Epidermal melanocyte (primary cell): ENCODE measurements at regions not wholly inside any gene's neighbourhood (a gene's known extent, or its start where the extent isn't known, plus 50 kb on each side); places are given as distances from the start of the nearest gene placed in this dataset.
A peak's percentile ranks its signal among the peaks of the same experiment; 100 is the strongest.
"Not testable (repeated sequence)": the region's sequence is repeated elsewhere in the genome, so short reads cannot be mapped to it uniquely, and the experiment has no call there.

Experiments
- DNase-seq: peaks from one replicate; pipeline ENCODE4 v3.0.0; 2011; ENCODE audit warnings: low spot score; ENCODE audit not compliant: insufficient read length

DNA sequence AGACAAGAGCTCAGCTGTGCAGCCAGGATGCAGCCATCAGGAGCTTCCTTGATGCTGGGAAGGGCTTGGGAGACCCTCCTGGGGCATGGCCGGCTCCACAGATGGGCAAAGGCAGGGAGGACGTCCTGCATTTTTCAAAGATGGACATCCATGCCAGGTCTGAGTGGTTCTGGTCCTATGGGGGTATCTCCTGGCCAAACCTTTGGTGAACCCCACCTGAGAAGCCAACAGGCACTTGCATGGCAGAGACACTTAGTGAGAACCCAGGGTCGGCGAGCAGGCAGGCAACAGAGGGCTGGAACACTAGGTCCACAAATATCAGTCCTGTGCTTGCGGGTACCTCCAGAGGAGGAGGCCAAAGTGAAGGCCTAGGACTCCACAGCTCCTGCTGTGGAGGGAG lies 70.0 kb downstream of the KCTD15 start:
- no peak for DNase-seq

DNA sequence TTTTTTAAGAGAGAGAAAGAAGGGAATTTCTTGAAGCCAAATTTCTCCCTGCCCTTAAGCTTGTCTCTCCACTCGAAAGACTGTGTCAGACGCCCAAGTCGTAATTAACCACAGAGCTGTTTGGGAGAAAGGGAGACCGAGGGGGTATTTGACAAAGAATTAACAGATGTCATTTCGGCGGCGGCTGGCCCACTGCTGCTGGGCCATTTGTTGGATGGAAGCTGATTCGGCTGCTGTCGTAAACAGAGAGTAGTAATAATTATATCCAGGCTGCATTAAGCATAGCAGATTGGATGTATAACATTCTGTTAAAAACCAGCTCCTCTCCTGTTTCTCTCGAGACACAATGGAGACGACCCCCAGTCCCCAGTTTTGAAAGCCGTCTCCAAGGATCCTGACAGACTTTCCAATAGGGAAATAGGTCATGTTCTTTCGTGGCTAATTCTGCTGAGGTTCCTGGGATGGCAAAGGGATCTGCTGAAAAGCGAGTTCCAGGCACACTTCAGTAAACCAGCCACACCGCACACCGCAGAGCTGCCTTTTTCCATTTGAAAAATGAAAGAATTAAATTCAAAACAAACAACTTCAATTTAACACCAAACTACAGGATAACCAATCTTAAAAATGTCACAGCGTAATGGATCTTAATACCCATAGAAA lies 71.5 kb downstream of the KCTD15 start:
- DNase-seq: no peak

DNA sequence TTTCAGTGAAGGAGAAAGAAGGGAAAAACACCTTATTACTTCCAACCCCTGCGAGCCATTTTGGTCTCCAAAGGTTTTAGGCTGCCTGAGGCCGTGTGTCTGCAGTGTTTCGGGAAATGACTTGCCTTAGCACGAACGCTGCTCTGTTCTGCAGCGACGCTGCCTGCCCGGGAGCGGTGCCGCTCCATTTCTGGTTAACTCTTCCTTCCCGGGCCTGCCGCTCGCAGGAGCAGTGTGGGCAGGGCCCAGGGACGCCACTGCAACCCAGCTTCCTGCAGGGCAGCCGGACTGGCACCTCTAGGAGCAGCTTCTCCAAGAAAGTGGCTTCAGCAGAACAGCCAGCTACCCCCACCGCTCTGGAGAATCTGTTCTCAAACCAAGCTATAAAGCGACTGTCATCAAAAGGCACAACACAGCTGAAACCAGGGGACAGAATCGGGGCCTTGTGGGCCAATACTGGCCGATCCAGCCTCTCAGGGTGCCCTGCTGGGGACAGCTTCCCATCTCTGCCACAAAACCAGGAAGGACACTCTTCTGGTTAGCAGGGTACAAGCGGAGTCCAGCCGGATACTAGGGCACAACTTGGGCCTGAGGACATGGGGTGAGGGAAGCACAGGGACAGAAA lies 72.2 kb downstream of the KCTD15 start:
- peak; percentile 44 for DNase-seq

DNA sequence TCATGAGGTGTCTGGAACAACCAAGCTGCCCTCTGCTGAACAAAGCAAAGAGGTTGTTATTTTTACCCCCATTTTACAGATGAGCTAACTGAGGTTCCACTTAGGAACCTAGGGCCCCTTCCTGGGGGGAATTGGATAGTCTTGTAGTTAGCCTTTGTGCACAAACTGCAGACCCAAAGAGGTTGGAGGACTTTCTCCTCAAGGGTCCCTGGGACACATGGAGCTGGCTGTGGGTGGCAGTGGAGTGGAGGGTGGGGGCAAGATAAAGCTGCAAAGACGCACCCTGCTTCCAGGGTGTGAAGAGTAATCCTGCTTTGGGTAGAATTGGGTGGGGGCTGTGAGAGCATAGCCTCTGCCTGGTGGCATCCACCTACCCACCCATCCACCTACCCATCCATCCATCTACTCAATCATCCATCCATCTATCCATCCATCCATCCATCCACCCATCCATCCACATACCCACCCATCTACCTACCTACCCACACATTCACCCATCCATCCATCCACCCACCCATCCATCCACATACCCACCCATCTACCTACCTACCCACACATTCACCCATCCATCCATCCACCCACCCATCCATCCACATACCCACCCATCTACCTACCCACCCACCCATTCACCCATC lies 73.7 kb downstream of the KCTD15 start:
- not testable (repeated sequence) for DNase-seq

DNA sequence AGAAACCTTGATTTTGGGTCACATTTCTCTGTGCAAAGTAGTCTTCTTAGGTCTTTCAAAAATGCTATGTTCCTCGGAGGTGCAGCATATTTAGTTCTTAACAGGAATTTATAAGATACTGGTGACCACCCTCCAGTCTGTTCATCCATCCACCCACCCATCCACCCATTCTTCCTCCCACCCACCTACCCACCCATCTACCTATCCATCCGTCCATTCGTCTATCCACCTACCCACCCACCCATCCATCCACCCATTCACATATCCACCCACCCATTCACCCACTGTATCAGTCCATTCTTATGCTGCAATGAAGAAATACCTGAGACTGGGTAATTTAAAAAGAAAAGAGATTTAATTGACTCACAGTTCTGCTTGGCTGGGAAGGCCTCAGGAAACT lies 74.9 kb downstream of the KCTD15 start:
- no peak for DNase-seq

DNA sequence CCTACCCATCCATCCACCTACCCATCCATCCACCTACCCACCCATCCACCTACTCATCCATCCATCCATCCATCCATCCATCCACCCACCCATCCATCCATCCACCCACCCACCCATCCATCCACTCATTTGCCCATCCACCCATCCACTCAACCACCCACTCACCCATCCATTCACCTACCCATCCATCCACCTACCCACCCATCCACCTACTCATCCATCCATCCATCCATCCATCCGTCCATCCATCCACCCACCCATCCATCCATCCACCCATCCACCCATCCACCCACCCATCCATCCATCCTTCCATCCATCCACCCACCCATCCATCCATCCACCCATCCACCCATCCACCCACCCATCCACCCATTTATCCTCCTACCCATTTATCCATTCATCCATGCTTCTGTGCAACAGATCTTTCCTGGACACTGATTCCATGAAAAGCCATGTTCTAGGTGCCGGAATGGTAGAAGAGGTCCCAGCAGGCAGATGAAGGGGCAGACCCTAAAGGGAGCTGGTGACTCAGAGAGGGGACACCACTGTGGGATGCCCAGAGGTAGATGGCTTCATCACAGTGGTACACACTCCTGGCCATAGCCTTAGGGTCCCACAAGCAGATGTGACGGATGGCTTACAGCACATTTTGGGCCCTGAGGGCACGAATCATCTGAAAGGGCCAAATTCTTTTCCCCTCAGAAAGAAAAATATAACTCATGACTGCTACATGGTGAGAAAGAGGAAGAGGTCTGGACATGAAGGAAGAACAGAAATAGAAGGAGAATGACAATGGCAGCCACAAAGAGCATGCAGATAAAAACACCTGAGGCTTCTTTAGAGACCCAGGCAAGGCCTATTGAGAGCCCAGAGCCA lies 76.0 kb downstream of the KCTD15 start:
- no peak for DNase-seq

DNA sequence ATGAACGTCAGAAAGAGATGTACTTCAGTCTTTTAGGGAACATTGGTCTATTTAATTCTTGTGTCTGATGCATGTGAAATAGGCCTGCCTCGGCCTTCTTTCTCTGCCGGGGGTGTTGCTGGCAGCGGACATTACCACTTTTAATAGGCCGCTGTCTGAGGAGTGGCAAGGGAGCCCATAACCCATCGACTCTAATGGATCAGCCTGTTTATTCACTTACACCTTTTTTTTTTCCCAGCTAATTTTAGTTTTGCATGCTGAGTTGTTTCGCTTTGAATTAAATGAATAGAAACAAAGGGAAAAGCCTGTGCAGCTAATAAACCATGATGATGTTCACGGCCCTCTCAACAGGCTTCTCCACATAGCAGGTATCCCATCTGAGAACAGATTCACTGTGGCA lies 78.4 kb downstream of the KCTD15 start:
- no peak for DNase-seq

DNA sequence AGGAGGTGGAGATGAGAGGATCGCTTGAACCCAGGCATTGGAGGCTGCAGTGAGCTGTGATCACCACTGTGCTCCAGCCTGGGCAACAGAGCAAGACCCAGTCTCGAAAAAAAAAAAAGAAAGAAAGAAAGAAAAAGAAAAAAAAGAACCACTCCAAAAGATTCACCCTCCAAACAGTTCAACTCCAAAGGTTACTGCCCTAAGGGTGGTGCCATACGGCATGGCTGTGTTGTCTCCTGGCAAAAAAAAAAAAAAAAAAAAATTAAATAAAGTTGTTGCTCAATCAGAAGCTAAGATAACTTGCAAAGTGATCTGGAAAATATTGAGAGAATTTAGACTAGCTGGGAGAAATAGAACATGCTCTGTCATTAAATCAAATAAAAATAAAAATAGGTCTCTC lies 79.5 kb downstream of the KCTD15 start:
- DNase-seq: no peak

DNA sequence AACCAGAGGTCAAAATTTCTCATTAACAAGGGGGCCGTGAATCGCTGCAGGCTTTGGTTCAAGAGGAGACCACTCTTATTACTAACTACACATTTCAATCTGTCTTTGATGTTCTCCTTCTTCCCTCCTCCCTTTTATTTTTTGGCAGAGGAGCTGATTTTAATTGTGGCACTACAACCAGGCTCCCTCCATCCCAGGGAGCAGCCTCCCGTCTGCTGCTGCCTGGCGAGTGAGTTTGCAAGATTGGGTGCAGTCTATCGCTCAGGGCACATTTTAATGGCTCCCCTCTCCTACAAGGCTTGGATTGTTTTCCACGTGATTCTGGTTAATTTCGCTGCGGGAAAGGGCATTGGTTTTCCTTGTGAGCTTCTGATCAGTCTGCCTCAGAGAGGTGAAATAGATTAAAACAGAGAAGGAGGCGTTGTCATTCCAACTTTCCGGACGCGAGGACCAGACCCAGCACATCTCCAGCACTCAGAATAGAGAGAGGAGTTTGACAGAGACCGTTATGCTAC lies 81.4 kb downstream of the KCTD15 start:
- no peak for DNase-seq

DNA sequence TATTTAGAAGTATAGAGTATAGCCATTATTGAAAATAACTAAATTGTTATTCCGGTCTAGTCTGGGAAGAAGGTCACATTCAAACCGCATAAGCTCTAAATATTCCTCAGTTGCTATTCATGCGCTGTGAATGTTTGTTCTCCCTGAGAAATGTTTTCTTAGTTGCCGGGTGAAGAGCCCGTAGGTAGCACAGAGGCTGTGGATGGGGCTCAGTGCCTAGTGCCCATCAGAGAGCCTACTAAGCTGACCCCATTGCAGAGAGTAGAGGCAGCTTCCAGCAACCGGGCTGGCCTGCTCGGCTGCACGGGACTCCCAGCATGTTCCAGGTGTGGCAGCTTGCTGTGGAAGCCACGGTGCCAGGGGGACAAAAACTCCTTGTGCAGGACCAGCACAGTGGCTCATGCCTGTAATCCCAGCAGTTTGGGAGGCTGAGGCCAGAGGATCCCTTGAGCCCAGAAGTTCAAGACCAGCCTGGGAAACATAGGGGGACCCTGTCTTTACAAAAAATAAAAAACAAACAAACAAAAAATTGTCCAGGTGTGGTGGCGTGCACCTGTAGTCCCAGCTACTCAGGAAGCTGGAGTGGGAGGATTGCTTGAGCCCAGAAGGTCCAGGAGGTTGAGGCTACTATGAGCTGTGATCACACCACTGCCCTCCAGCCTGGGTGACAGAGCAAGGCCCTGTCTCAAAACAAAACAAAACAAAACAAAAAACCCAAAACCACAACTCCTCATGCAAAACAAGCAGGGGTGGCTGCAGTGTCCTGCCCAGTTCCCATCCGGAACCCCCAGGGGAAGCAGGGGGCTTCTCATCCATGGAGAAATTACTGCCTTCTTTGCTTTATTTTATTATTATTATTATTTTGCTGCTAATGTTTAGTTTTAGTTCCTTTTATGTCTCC lies 82.5 kb downstream of the KCTD15 start:
- no peak for DNase-seq

DNA sequence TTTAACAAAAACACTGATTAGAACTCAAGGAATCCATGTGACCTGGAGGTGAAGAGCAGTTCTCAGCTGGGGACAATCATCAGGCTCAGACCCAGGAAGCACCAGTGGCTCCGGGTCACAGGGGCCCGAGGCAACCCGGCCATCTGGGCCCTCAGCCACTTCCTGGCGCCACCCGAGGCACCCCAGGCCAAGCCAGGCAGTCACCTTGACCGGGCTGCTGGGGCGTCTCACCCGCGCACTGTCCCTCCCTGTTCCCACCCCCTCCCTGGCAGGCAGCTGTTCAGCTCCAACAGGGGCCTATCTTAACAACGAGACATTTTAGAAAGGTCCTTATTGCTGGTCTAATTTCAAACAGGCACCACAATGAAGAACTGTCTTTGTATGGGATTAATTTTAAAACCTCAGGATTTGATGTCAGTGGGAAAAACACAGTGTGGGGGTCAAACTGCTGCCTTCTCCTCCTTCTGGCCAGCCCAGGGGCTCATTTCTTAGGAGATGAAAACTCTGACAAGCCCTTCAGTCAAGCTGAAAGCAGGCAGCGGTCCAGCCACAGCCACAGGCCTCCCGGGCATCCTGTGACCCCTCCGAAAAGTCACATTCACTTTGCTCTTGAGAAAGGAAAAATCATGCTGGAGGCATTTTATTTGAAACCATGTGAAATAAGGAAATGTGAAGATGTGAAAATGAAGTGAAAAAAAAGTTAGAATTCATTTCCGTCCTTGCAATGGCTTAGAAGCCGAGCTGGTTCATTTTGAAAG lies 83.3 kb downstream of the KCTD15 start:
- DNase-seq: peak; percentile 78

DNA sequence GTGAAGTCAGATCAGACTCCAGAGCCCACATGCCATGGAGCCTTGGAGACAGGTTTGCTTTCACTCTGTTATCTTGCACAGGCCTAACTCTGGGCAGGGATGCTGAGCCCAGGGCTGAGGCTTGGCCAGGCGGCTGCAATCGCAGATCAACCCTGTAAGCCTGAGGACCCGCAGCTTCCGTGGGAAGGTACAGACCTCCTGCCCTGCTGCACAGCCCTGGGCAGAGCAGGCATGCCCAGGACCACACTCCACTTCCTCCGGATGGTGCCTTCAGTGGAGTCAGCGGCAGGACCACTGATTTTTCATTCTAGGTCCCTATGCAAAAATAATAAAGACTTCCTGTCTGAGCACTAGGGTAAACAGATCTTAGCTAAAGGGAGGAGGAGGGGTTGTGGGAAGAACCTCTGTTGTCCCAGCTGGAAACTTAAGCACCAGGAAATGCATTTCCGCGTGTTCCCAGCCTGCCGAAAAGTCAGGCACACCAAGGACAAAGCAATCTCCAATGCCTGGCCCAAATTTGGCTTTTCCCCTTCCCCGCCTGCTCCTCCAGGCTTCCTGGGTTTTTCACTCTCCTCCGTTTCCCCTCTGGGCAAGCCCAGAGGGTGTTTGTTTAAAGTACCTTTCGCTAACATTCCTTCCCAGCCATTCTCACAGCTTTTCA lies 87.3 kb downstream of the KCTD15 start:
- no peak for DNase-seq

DNA sequence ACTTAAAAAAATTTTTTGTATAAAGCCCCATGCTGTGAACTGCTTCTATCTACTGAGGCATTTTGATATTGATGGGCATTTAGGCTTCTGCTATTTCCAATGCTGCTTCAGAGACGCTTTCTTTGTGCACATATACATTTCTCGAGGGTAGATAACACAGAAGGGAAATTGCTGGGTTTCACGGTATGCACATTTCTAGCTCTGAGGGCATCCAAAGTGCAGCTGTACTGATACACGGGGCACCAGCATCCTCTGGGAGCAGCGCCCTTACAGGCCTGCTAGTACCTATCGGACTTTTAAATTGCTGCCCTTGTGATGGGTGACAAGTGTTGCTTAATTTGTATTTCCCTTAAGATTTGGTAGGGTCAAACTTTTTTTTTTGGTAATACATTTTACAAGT lies 88.6 kb downstream of the KCTD15 start:
- DNase-seq: no peak

DNA sequence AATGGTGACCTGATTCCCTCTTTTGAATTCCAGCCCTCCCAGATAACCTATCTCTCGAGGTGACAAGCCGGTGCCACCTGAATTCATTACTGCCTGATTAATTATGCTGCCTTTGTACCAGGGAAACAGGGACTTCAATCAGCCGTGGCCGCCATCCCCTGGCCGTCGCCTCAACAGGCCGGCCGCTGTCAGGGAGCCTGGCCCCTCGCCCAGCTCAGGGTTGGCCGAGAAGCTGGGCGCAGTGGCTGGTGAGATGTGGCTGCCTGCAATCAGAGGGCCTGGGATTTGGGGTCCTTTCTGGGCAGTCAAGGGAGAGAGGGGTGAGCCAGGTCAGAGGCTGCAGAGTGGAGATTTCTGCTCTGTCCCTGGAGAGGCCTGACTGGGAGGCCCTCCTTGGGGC lies 91.2 kb downstream of the KCTD15 start:
- no peak for DNase-seq

DNA sequence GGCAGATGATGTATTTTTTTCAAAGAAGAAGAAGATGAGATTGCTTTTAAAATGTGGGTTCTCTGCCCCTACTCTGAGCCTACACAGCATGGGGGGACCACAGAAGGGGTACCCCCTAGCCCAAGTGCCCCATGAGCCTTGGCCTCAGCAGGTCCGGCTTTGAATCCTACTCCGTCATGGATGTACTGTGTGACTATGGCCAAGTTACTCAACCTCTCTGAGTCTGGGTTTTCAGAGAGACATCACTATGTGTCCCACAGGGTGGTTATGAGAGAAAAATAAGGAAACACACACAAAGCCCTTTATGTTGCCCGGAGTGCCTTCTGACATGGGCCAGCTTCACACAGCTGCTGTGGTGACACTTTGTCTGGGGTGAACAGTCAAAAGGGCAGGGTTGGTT lies 92.0 kb downstream of the KCTD15 start:
- no peak for DNase-seq

DNA sequence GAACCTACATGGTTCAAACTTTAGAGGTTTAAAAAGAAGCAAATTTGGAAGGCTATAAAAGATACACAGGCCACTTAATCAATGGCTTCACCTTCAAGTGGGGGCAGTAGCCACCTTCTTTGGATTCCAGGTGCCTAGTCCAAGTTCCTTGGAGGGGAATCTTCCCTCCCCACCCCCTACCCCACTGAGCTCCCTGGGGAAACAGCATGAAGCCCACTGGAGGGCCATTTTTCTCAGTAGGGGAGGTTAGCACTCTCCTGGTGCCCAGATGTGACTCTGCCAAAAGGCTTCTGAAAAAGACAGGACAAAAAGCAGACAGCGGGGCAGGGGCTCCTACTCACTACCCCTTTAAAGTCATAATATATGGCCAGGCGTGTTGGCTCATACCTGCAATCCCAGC lies 93.9 kb downstream of the KCTD15 start:
- DNase-seq: no peak

DNA sequence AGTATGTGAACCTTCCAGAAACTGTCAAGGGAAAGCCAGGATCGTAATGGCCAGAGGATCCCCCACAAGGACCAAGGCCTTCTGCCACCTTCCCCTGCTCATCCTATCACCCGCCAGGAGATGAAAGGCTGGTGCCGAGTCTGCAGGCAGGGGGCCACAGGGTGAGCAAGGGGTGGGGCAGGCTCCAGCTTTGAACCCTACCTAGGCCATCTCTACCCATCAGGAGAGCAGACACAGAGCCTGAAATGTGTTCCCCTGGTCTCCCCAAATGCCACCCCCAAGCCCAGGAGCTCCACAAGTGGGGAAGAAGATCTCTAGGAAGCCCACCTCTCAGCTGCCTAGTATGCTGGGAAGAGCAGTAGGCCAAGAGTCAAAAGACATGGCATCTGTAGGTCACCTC lies 95.1 kb downstream of the KCTD15 start:
- DNase-seq: no peak

DNA sequence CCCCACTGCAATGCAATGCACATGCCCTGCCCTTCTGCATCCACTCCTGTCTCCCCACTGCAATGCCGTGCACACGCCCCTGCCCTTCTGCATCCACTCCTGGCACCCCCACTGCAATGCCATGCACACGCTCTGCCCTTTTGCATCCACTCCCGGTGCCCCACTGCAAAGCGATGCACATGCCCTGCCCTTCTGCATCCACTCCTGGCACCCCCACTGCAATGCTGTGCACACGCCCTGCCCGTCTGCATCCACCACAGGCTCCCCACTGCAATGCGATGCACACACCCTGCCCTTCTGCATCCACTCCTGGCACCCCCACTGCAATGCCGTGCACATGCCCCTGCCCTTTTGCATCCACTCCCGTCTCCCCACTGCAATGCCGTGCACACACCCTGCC lies 98.1 kb downstream of the KCTD15 start:
- no peak for DNase-seq

DNA sequence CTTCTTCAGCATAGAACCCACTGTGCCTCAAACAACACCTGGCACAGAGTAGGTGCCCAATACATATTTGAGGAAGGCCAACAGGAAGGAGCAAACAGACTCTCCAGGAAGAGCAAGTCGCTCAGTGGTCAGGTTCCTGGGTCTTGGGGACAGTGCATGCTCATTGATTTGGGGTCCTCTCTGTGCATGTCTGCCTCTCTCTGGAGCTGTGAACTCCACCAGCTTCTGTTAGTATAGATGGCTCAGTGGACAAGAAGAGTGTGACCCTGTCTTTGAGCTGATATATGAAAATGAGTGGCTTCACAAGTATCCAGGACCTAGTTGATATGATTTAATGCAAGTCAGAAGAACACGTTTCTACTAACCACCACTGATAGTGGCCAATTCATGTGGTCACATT lies 98.7 kb downstream of the KCTD15 start:
- no peak for DNase-seq
